Cardiac muscle cell (in vitro differentiated cells and primary cell): ENCODE measurements at regions not wholly inside any gene's neighbourhood (a gene's known extent, or its start where the extent isn't known, plus 50 kb on each side); places are given as distances from the start of the nearest gene placed in this dataset.

Experiments
- DNase-seq, 2 donors: peaks; one replicate each; pipeline versions ENCODE4 v3.0.0 to v3.0.0-alpha.2; 2010 to 2017; ENCODE audit warnings: low read depth in 1 of 2, low spot score in 1 of 2
- H3K27ac ChIP-seq: fragments of 200-600 bp; sonication (generic); 2 replicates; pipeline ENCODE4 v1.5.1; 2016
- H3K27me3 ChIP-seq: fragments of 200-600 bp; sonication (generic); 2 replicates; pipeline ENCODE4 v1.6.0; 2016; ENCODE audit warnings: control low read depth
- H3K36me3 ChIP-seq: fragments of 200-600 bp; sonication (generic); 2 replicates; pipeline ENCODE4 v1.5.1; 2016; ENCODE audit warnings: control low read depth
- H3K4me1 ChIP-seq: fragments of 200-600 bp; sonication (generic); 2 replicates; pipeline ENCODE4 v1.8.1; 2017; ENCODE audit warnings: low read depth, mild to moderate bottlenecking, mixed run types
- H3K4me3 ChIP-seq: fragments of 200-600 bp; sonication (generic); 2 replicates; pipeline ENCODE4 v1.5.1; 2016; ENCODE audit warnings: mild to moderate bottlenecking
- H3K9me3 ChIP-seq: fragments of 200-600 bp; sonication (generic); 2 replicates; pipeline ENCODE4 v1.5.1; 2017; ENCODE audit warnings: low read depth, mild to moderate bottlenecking, control low read depth
- CTCF ChIP-seq: IDR thresholded peaks from 2 replicates; pipeline ENCODE4 v1.5.1; 2012; ENCODE audit warnings: low read depth, mild to moderate bottlenecking, low read length

GRCh38 chr4:136751556-136751955 is 780.7 kb downstream of the PCDH18 start:
- H3K9me3 ChIP-seq = no peaks in the 10 kb centered on the region
- H3K27me3 ChIP-seq = no peaks in the 10 kb centered on the region
- no peak for TF ChIP-seq CTCF
- no peak for DNase-seq
- no peak overlapping the region for H3K4me3 ChIP-seq
- H3K27ac ChIP-seq = no peak overlapping the region
- no peaks in the 10 kb centered on the region for H3K36me3 ChIP-seq
- H3K4me1 ChIP-seq = no peaks in the 10 kb centered on the region

- DNase-seq = no peak
- no peaks in the 10 kb centered on the region for H3K36me3 ChIP-seq
- no peak overlapping the region for H3K27ac ChIP-seq
- TF ChIP-seq CTCF = no peak
- no peaks in the 10 kb centered on the region for H3K9me3 ChIP-seq
- no peak overlapping the region for H3K4me3 ChIP-seq
- H3K27me3 ChIP-seq = no peaks in the 10 kb centered on the region
- no peaks in the 10 kb centered on the region for H3K4me1 ChIP-seq
These were observed 781.4 kb downstream of the PCDH18 start for GRCh38 chr4:136750897-136751296.

- H3K9me3 ChIP-seq = no peaks in the 10 kb centered on the region
- DNase-seq = no peak
- H3K4me1 ChIP-seq = no peaks in the 10 kb centered on the region
- no peak overlapping the region for H3K4me3 ChIP-seq
- H3K36me3 ChIP-seq = no peaks in the 10 kb centered on the region
- H3K27me3 ChIP-seq = no peaks in the 10 kb centered on the region
- no peak overlapping the region for H3K27ac ChIP-seq
- TF ChIP-seq CTCF = no peak
These were observed 782.3 kb downstream of the PCDH18 start for GRCh38 chr4:136749989-136750388.

GRCh38 chr4:136748773-136749172 is 783.5 kb downstream of the PCDH18 start:
- H3K27me3 ChIP-seq = no peaks in the 10 kb centered on the region
- DNase-seq = no peak
- no peak overlapping the region for H3K27ac ChIP-seq
- no peak for TF ChIP-seq CTCF
- no peaks in the 10 kb centered on the region for H3K9me3 ChIP-seq
- H3K4me1 ChIP-seq = no peaks in the 10 kb centered on the region
- H3K36me3 ChIP-seq = no peaks in the 10 kb centered on the region
- H3K4me3 ChIP-seq = no peak overlapping the region

GRCh38 chr4:136748165-136748564 is 784.1 kb downstream of the PCDH18 start:
- Histone ChIP-seq H3K4me1 (no peaks in the 10 kb centered on the region), H3K27me3 (no peaks in the 10 kb centered on the region), H3K4me3 (no peak overlapping the region), H3K9me3 (no peaks in the 10 kb centered on the region), H3K36me3 (no peaks in the 10 kb centered on the region), H3K27ac (no peak overlapping the region)
- no peak for DNase-seq
- no peak for TF ChIP-seq CTCF

- H3K36me3 ChIP-seq = no peaks in the 10 kb centered on the region
- no peak overlapping the region for H3K27ac ChIP-seq
- no peak for TF ChIP-seq CTCF
- no peaks in the 10 kb centered on the region for H3K9me3 ChIP-seq
- H3K27me3 ChIP-seq = no peaks in the 10 kb centered on the region
- no peak for DNase-seq
- no peak overlapping the region for H3K4me3 ChIP-seq
- no peaks in the 10 kb centered on the region for H3K4me1 ChIP-seq
These were observed 789.1 kb downstream of the PCDH18 start for GRCh38 chr4:136743238-136743637.
